HG03025 (cell line): ENCODE measurements at regions not wholly inside any gene's neighbourhood (a gene's known extent, or its start where the extent isn't known, plus 50 kb on each side); places are given as distances from the start of the nearest gene placed in this dataset.
"Not testable (repeated sequence)": the region's sequence is repeated elsewhere in the genome, so short reads cannot be mapped to it uniquely, and the experiment has no call there.

ENCODE experiments used
- ATAC-seq: cut with Tn5 transposase; IDR thresholded peaks from one replicate; pipeline ENCODE4 v1.9.1; 2021; ENCODE audit warnings: mild to moderate bottlenecking, moderate library complexity; ENCODE audit not compliant: unreplicated experiment, low FRiP score

- no peak for ATAC-seq
Measured at GRCh38 chr15:98085003-98085639, 124.6 kb downstream of the ARRDC4 start.

- not testable (repeated sequence) for ATAC-seq
Measured at GRCh38 chr15:98088307-98088945, 127.9 kb downstream of the ARRDC4 start.

GRCh38 chr15:98089352-98089751 lies 128.8 kb downstream of the ARRDC4 start:
- ATAC-seq: not testable (repeated sequence)

GRCh38 chr15:98097986-98098385 lies 137.5 kb downstream of the ARRDC4 start:
- not testable (repeated sequence) for ATAC-seq

- not testable (repeated sequence) for ATAC-seq
Measured at GRCh38 chr15:98100606-98101005, 140.1 kb downstream of the ARRDC4 start.

GRCh38 chr15:98103570-98103969 lies 143.1 kb downstream of the ARRDC4 start:
- no peak for ATAC-seq

- not testable (repeated sequence) for ATAC-seq
Measured at GRCh38 chr15:98104386-98105151, 144.1 kb downstream of the ARRDC4 start.

GRCh38 chr15:98106615-98107194 lies 146.2 kb downstream of the ARRDC4 start:
- ATAC-seq: not testable (repeated sequence)

- ATAC-seq: no peak
Measured at GRCh38 chr15:98111806-98112205, 151.3 kb downstream of the ARRDC4 start.

GRCh38 chr15:98113327-98113726 lies 152.8 kb downstream of the ARRDC4 start:
- no peak for ATAC-seq

- no peak for ATAC-seq
Measured at GRCh38 chr15:98120561-98120960, 160.1 kb downstream of the ARRDC4 start.

GRCh38 chr15:98121536-98121935 lies 161.0 kb downstream of the ARRDC4 start:
- ATAC-seq: no peak

GRCh38 chr15:98121957-98122356 lies 161.5 kb downstream of the ARRDC4 start:
- no peak for ATAC-seq

- ATAC-seq: no peak
Measured at GRCh38 chr15:98123297-98123696, 162.8 kb downstream of the ARRDC4 start.

- ATAC-seq: no peak
Measured at GRCh38 chr15:98123834-98124233, 163.3 kb downstream of the ARRDC4 start.

- no peak for ATAC-seq
Measured at GRCh38 chr15:98124581-98124980, 164.1 kb downstream of the ARRDC4 start.

- ATAC-seq: no peak
Measured at GRCh38 chr15:98126326-98127085, 166.0 kb downstream of the ARRDC4 start.

GRCh38 chr15:98127586-98127985 lies 167.1 kb downstream of the ARRDC4 start:
- ATAC-seq: no peak

- ATAC-seq: no peak
Measured at GRCh38 chr15:98131924-98132323, 171.4 kb downstream of the ARRDC4 start.

- no peak for ATAC-seq
Measured at GRCh38 chr15:98134905-98135304, 174.4 kb downstream of the ARRDC4 start.
